Fibroblast of peridontal ligament (primary cell): ENCODE measurements at regions not wholly inside any gene's neighbourhood (a gene's known extent, or its start where the extent isn't known, plus 50 kb on each side); places are given as distances from the start of the nearest gene placed in this dataset.
"Not testable (repeated sequence)": the region's sequence is repeated elsewhere in the genome, so short reads cannot be mapped to it uniquely, and the experiment has no call there.

ENCODE experiments used
- DNase-seq: peaks from one replicate; pipeline ENCODE4 v3.0.0-alpha.2; 2010; ENCODE audit errors: extremely low read depth

GRCh38 chr1:99537886-99538617 lies 107.9 kb upstream of the PALMD start:
- DNase-seq = no peak

GRCh38 chr1:99538618-99538956 lies 107.3 kb upstream of the PALMD start:
- DNase-seq = no peak

- no peak for DNase-seq
Measured at GRCh38 chr1:99539131-99539530, 106.8 kb upstream of the PALMD start.

GRCh38 chr1:99540744-99541143 lies 105.2 kb upstream of the PALMD start:
- no peak for DNase-seq

- DNase-seq = peak; percentile 40
Measured at GRCh38 chr1:99544328-99544727, 101.6 kb upstream of the PALMD start.

GRCh38 chr1:99546432-99547416 lies 99.2 kb upstream of the PALMD start:
- no peak for DNase-seq

GRCh38 chr1:99548943-99549605 lies 96.8 kb upstream of the PALMD start:
- no peak for DNase-seq

- no peak for DNase-seq
Measured at GRCh38 chr1:99550198-99550597, 95.7 kb upstream of the PALMD start.

- DNase-seq = no peak
Measured at GRCh38 chr1:99551812-99552614, 93.9 kb upstream of the PALMD start.

- no peak for DNase-seq
Measured at GRCh38 chr1:99553301-99553700, 92.6 kb upstream of the PALMD start.

- DNase-seq = not testable (repeated sequence)
Measured at GRCh38 chr1:99553819-99554218, 92.1 kb upstream of the PALMD start.

- DNase-seq = no peak
Measured at GRCh38 chr1:99554727-99555126, 91.2 kb upstream of the PALMD start.

GRCh38 chr1:99557546-99558202 lies 88.2 kb upstream of the PALMD start:
- DNase-seq = peak; percentile 91

GRCh38 chr1:99559166-99559565 lies 86.7 kb upstream of the PALMD start:
- no peak for DNase-seq

GRCh38 chr1:99560207-99561040 lies 85.5 kb upstream of the PALMD start:
- no peak for DNase-seq

- DNase-seq = no peak
Measured at GRCh38 chr1:99561952-99562351, 84.0 kb upstream of the PALMD start.

- DNase-seq = no peak
Measured at GRCh38 chr1:99565606-99566289, 80.2 kb upstream of the PALMD start.

- no peak for DNase-seq
Measured at GRCh38 chr1:99566290-99567021, 79.5 kb upstream of the PALMD start.
